ENCODE measurements at regions not wholly inside any gene's neighbourhood (a gene's known extent, or its start where the extent isn't known, plus 50 kb on each side); places are given as distances from the start of the nearest gene placed in this dataset.

DNA sequence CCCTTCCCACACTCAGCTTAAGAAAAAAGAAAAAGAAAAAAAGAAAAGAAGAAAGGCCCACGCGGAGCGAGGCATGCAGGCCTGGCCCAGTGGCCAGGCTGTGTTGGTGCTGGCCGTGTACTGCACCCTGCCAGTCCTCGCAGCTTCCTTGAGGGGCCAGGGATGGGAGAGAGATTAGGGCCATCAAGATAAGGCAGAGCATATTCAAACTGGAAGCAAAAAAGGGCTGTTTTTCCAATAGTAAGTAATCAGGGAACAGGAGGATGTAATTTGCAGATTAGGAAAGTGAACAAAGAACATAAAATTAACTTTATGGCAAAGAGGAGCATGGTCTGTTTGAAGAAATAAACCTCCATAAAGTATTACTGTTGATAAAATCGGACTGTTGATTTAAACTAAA is 319.6 kb upstream of the CLINT1 start:
- no peak for DNase-seq

- DNase-seq, result no peak
Measured at GRCh38 chr5:158177146-158177545, 318.2 kb upstream of the CLINT1 start.

GRCh38 chr5:158175934-158176481 is 317.1 kb upstream of the CLINT1 start:
- DNase-seq, result no peak

GRCh38 chr5:158174918-158175851 is 316.2 kb upstream of the CLINT1 start:
- peak; percentile 80 for DNase-seq

DNA sequence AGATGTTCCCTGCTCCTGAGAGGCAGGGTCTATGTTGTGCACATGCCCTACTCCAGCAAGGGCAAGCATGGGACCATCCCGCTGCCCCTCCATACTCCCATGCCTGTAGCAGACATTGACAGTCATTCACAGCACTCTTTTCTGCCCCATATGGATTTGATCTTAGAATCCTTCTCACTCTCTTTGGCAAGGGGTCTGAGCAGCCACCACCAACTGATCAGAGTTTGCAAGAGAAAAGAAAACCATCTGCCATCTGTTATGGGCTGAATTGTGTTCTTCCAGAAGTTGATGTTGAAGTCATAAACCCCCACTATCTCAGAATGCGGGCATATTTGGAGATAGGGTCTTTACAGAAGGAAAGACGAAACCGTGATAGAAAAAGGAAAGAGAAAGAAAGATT is 315.1 kb upstream of the CLINT1 start:
- no peak for DNase-seq

- no peak for DNase-seq
Measured at GRCh38 chr5:158172005-158172404, 313.1 kb upstream of the CLINT1 start.

DNA sequence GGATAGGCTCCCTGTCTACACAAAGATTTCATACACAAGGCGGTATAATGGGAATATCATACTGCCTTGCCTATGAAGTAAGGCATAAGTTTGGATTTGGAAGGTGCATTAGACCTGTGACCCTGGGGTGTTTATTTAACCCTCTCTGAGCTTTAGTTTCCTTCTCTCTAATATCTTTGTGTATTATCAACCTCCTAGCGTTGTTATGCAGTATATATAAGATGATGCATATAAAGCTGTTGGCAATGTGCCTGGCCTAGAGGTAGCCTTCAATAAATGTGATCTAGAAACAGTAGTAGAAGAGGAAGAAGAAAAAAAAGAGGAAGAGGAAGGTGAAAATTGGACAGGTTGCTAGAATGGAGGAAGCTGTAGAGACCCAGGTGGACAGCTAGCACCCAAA is 311.6 kb upstream of the CLINT1 start:
- no peak for DNase-seq

DNA sequence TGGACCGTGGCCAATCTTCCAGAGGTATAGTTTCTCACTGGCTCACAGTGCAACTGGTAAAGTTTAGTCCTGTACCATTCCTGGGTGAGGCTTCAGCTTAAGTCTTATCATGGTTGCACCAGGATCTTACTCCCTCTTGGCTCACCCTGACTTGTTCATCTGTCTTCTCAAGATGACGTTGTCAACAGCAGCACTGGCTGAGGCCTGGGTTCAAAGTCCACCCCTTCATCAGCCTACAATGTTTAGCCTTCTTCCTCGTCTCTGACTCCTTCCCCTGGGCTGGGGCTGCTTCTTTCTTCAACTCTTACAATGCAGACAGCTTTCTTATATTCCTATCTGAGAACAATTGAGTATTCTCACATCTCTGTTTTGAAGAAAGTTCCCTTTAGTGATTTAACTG is 311.1 kb upstream of the CLINT1 start:
- DNase-seq, result no peak

DNA sequence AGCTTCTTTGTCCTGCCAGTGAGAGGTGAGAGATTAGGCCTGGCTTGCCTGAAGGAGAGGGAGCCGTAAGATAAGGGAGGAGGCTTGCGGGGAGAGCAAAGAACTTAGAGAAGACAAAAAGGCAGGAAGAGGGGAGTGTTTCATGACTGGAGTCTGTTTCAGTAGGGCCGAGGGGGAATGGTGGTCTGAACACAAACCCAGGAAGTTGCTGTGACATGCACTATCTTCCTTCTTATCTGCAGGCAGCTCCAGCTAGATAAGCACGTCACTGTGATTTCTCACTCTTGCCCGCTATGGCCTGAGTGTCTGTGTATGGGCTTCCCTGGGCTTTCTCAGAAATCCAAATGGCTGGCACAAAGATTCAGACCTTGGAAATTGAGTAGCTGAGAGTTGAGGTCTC is 307.5 kb upstream of the CLINT1 start:
- DNase-seq, result no peak

GRCh38 chr5:158165647-158166046 is 306.7 kb upstream of the CLINT1 start:
- DNase-seq, result no peak

- DNase-seq, result peak; percentile 67
Measured at GRCh38 chr5:158164296-158165047, 305.5 kb upstream of the CLINT1 start.

GRCh38 chr5:158163451-158164295 is 304.7 kb upstream of the CLINT1 start:
- peak; percentile 56 for DNase-seq

DNA sequence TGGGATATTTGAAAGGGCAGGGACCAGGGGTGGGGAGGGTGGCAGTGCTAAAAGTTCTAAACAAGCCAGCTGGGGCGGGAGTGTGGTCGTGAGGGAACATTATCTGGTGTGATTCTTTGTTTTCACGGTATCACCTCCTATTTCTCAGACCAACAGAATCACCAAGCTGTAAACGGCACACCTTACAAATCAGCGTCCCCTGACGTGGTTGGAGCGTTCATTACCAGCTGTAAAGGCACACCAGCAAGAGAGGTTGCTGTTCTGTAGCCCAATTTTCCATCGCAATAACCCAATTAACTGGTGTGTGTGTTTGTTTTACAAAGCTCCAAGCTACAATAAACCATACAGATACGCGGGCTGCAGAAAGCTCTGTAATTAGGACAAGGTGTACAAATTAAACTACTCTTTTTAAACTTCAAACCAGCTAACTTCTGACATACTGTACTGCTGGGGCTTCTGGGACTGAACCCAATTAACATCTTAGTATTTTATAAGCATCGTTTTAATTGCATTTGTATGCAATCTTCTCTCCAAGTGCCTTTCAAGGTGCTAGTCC is 303.6 kb upstream of the CLINT1 start:
- no peak for DNase-seq

GRCh38 chr5:158162026-158162425 is 303.1 kb upstream of the CLINT1 start:
- DNase-seq, result no peak

DNA sequence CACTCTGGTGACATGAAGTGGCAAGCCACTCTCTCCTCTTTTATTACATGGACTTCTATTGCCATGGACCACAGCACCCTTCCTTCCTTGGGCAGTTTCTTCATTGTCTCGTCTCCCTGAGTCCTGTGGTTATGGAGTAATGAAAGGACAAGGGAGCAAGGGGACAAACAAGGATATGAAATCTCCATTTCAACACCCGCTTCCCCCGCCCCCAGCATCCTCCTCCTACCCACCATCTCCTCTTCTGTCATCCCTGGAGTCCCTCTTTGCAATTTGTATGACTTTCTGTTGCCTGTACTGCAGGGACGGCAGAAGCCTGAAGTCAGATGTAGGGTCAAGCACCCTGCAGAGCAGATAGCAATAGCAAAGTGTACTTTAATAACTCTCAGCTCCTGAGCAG is 300.7 kb upstream of the CLINT1 start:
- peak; percentile 51 for DNase-seq

GRCh38 chr5:158155811-158156505 is 297.0 kb upstream of the CLINT1 start:
- DNase-seq, result no peak

GRCh38 chr5:158155067-158155466 is 296.1 kb upstream of the CLINT1 start:
- DNase-seq, result no peak

DNA sequence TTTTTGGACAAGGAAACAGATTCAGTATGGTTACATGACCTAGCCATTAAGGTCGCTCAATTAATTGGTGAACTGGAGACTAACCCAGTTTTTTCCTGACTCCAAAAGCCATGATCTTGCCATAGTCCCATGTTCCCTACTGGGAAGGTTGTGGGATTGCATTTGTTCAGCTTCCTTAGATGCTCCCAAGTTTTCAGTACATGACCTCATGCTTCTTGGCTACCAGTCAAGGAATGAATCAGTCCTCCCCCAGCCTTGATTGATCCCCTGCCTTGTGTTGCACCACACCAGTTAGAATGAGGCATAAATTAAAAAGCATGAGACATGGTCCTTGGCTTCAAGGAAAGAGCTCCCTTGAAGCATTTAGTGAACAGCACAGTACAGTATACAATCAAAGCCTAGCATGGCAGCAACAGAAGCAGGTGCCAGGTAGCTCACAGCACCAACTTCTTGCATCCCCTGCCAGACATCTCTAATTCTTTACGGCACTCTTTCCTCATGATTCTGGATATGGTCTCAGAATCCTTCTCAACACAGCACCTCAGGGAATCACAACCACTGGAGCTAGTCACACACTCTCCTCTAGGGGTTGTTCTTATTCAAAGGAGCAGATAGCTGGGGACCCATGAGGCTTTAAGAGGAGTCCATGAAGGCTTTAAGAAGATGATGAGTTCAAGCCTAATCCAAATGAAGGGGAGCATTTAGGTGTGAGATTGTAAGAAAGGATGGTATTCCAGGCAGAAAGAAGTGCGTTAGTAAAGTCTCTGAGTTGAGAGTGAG is 295.5 kb upstream of the CLINT1 start:
- DNase-seq, result no peak

DNA sequence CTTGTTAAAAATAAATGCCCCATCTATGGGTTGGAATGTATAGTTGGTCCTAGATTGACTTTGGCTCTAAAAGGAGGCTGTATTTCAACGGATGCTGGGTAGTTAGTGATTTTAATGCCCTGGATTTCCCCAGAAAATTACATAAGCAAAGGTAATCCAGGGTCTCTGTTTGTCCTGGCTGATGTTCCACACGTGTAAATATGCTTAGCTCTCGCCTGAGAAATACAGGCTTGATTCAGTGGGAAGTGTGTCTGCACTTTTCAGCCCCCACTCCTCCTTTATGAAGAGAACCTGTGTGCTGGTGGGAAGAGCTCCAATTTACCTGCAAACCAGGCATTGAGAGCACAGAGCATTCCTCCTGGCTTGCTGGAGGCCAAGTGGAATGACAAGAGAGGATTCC is 294.6 kb upstream of the CLINT1 start:
- DNase-seq, result no peak

- no peak for DNase-seq
Measured at GRCh38 chr5:158152136-158152535, 293.2 kb upstream of the CLINT1 start.

GRCh38 chr5:158147227-158147626 is 288.3 kb upstream of the CLINT1 start:
- DNase-seq, result no peak

Data from suppressor macrophage treated with lipopolysaccharide for 4 hours (primary cell).